Fibroblast of skin of left biceps (primary cell): ENCODE measurements at regions not wholly inside any gene's neighbourhood (a gene's known extent, or its start where the extent isn't known, plus 50 kb on each side); places are given as distances from the start of the nearest gene placed in this dataset.

Experiments
- DNase-seq, 2 experiments: peaks; one replicate each; pipeline ENCODE4 v3.0.0-alpha.2; 2013; ENCODE audit warnings: low read depth in 2 of 2

DNA sequence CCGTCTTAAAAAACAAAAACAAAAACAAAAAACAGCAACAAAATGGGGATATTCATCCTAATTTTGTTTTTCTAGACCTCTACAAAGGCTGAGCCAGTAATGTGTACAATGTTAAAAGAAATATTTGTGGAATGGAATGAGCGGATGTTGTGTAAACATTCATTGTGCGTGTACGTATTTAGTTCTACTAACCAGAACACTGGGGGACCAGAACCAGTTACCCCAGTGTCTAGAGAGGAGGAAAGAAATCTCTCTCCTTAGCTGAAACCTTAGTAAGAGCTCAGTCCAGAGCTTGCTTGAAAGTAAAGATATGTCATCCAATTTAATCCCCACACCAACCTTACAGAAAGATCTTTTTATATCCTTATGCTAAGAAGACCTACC, 106.7 kb upstream of the CPEB4 start:
- no peak for DNase-seq

DNA sequence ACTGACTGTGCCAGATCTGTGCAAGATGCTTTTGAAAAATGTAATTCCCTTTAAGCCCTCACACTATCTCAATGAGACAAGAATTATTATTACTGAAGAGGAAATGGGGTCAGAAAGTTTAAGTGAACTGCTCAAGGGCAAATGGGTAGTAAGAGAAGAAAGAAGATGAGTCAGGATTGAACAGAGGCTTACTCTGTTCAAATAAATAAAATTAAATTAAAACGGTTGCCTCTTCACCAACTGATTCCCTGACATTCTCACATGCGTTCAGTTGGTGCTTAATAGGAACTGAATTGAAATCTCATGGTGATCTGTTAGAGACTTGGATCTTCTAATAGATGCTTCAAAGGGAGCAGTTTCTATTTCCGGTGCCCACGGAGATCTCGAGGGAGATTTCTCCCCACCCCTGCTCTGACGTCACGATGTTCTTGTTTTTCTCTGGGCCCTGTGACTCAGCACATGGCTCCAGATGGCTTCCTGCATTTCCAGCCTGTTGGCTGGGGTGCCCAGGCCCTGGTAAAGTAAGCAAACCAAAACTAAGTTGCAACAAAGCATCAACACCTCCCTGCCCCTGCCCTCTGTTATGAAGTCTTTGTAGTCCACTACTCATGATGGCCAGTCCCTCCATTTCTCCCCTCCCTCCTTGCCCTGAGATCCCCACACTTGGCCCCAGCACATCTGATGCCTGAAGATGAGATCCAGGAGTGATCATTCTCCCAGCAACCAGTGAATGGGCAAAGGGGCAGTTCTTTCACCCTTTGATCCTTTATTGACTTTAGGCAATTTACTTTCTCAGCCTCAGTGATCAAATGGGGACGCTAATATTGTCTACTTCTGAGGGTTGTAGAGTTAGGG, 106.1 kb upstream of the CPEB4 start:
- peak; percentile 19 to 34 for DNase-seq

DNA sequence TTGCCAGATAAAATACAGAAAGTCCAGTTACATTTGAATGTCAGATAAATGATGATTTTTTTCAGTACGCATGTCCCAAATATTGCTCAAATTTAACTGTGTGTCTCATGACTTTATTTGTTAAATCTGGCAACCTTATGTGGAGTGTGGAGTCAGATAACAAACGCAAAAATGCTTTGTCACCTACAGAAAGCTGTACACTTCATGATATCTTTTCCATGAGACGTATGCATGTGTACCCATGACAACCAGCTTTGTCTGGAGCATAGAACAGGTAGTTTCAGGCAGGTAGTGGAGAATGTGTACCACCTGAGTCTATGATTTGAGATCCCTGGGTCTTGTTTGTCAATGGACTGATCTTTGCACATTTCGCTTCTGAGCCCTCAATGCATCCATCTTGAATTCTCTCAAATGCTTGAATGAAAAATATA, 105.5 kb upstream of the CPEB4 start:
- no peak for DNase-seq

DNA sequence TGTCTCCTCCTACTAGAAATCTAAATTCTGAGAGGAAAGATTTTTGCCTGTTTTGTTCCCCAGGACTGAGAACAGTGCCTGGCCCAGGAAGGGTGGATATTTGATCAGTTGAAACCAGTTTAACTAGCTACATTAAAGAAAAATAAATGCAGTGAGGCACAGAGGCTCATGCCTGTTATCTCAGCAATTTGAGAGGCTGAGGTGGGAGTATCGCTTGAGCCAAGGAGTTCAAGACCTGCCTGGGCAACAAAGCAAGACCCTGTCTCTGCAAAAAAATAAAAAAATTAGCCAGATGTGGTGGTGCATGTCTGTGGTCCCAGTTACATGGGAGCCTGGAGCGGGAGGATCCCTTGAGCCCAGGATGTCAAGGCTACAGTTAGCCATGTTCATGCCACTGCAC, 104.8 kb upstream of the CPEB4 start:
- no peak for DNase-seq

DNA sequence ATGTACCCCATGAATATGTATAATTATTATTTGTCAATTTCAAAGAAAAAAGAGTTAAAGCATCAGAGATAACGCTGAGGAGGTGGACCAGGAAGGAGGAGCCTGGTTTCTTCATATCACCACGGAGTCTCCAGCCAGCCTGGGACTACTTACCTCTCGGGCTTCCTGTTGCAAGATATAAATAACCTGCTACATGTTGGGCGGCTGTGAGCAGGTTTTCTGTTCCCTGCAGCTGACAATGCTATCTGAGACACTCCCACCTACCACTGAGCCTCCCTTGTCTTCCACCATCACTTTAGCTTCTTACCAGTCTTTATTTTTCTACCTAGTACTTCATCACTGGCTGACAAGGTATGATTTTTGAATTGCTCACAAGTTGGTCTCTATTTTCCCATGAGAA, 102.7 kb upstream of the CPEB4 start:
- DNase-seq = no peak

DNA sequence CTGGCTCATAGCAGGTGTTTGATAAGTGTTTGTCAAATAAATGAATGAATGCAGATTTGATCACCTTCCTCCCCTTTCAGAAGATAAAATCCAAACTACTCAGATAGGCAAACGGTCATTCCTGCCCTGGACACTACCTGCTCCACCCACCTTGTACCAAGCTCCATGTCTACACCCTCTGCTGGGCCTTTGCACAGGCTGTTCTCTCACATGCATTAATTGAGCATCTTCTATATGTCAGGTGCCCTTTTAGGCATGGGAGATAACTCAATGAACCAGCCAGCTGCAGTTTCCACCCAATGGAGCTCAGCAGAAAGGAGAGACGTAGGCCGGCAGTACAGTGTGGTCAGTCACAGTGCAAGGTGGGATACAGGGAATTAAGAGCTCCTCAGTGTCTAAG, 102.3 kb upstream of the CPEB4 start:
- DNase-seq = no peak

DNA sequence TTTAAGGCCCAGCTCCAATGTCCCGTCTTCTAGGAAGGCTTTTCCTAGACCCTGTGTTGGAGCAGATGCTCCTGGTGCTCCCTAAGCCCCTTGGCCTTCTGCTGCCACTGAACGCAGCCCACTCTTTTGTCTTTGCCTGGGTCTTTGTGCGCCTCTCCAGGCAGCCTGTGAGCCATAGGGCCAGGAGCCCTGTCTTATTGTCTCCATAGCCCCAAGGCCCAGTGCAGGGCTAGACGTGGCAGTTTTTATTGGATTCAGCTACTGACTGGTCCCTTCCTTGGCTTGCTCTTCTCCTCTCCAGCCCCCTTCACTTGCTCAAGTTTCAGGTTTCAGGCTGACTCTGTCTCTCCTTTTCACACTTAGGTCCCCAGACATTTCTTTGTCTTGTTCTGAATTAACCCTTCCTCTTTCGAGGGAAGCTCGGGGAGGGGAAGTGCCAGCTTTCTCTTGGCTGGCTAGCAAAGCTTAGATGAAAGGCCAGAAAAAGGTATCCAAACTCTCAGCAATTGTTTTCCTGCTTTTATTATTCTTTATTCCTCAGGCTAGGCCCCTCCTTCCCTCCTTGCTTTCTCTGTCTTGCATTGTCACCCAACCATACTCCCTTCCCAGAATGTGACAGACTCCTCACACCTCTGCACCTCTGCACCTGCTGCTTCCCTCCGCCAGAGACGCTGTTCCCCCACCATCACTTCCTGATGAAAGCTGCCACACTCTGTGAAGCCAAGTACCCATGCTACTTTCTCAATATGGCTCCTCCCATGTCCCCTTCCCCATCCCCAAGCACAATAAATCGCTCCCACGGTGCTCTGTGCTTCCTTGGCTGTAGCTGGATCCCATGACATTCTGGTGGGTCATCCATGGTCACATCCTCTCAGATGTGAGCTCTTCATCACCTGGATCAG, 101.6 kb upstream of the CPEB4 start:
- no peak for DNase-seq

DNA sequence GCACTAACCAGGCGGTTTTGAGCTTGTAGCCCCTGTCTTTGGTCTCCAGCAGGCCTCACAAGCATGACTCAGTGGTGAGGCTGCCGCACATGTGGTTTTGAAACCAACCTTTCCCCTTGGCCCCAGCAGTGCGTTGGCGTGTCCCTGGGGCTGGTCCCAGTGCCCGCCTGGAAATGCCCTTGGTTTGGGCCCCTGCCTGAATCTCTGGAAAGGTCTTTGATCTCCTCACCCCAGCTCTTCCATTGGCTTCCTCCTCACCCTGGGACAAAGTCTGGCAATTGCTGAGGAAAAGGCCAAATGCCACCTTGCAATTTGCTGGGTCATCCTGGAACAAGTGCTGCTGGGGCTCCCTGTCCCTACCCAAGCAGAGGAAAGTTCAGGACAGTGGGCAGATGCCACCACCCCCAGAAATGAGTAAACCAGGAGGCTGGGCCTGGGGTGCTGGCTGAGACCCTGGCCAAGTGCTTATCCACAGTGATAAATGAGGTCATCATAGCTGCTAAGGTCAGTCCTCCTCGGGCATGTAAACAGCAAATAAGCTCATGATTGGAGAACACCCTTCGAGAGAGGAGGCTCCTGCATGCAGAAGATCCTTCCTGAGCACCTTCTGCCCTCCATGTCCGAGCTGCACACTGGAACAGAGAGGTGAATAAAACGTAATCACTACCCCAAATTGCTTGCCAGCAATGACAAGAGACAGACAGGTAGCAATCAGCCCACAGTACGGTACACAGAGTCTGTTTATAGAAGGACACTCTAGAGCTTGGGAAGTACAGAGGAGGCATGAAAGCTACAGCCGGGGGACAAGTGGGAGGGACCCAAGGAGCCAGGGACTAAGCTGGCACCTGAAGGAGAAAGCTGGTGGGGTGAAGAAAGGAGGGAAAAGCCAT, 98.9 kb upstream of the CPEB4 start:
- DNase-seq = no peak

DNA sequence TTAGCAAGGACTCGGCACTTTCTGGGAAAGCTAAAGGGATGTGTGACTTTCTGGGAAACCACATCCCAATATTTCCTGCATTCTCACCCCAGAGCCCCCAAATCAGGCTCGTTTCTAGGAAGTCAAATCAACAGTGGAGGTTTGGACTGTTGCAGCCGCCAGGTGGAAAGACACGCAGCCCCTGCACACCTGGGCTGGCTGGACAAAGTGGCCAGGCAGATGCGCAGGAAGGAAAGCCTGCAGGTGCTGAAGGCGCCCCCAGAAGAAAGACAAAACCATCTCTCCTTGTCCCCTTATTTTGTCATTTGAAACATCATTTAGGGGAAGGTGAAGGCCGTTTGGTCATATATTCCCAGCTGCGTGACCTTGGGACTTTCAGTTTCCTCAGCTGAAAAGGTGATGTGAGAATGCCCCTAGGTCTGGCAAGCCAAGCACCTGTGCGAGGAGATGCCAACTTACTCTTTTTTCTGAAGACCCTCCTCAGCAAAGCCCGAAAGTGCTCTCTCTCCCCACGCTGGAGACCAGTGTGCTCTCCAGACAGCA, 97.9 kb upstream of the CPEB4 start:
- no peak for DNase-seq

DNA sequence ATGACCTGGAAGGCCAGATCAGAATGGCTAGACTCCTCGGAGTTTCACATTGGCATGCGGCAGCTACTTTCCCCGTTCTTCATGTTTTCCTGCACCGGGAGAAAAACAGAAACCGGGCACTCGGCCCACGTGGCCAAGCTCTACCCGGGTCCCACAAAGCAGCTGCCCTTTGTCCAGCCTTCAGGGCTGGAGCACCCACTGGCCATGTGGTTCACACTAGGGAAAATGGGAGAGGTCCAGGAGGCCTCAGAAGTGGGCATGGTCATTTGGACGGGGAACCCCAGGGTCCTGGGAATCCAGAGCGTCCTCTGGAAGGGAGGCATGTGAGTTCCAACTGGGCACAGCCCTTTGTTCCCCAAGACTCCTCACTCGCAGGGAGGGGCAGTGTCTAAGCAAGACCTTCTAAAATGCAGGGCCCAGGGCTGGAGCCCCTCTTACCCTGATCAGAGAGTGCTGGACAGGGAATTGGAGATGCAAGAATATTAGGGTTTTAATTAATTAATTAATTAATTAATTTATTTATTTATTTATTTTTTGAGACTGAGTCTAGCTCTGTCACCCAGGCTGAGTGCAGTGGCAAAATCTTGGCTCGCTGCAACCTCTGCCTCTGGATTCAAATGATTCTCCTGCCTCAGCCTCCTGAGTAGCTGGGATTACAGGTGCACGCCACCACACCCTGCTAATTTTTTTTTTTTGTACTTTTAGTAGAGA, 97.2 kb upstream of the CPEB4 start:
- DNase-seq = no peak

DNA sequence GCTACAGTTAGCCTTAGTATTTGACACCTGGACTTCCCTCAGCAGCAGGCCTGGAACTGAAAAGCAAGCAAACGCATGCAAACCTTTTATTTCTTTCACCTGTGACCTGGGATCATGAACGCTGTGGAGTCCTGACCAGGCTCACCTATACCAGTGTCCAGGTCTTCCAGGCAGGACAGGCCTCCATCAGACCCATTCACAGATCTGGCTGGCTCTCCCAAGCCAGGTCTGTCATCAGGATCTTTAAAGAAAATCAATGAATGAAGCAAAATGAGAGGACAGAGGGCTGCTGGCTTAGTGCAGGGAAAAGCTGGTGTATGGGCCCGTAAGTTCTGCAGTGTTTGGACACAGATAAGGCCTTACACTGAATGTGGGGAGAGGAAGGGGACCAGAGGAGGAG, 96.3 kb upstream of the CPEB4 start:
- DNase-seq = no peak

DNA sequence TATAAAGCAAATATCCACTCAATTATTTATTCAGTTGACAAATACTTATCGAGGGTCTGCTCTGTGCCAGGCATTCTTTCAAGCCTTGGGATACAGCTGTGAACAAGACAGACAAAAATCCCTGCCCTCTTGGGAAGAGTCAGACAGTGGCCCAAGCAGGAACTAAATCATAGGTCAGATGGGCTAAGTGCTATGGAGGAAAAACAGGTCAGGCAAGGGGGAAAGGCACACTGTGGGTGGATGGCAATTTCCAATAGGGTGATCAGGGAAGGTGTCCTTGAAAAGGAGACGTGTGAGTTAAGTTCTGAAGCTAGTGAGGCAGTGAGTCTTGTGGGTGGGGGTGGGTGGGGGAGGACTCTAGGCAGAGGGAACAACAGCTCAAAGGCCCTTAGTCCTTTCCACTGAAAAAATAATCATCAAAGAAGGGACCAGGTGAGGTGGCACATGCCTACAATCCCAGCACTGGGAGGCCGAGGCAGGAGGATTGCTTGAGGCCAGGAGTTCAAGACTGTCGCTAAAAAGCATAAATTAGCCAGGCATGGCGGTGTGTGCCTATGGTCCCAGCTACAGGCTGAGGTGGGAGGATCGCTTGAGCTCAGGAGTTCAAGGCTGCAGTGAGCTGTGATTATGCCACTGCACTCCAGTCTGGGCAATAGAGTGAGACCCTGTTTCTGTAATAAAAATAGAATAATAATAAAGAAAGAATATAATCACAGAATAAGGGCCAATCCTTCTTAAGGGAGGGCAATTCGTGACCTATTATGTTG, 95.2 kb upstream of the CPEB4 start:
- DNase-seq = no peak

DNA sequence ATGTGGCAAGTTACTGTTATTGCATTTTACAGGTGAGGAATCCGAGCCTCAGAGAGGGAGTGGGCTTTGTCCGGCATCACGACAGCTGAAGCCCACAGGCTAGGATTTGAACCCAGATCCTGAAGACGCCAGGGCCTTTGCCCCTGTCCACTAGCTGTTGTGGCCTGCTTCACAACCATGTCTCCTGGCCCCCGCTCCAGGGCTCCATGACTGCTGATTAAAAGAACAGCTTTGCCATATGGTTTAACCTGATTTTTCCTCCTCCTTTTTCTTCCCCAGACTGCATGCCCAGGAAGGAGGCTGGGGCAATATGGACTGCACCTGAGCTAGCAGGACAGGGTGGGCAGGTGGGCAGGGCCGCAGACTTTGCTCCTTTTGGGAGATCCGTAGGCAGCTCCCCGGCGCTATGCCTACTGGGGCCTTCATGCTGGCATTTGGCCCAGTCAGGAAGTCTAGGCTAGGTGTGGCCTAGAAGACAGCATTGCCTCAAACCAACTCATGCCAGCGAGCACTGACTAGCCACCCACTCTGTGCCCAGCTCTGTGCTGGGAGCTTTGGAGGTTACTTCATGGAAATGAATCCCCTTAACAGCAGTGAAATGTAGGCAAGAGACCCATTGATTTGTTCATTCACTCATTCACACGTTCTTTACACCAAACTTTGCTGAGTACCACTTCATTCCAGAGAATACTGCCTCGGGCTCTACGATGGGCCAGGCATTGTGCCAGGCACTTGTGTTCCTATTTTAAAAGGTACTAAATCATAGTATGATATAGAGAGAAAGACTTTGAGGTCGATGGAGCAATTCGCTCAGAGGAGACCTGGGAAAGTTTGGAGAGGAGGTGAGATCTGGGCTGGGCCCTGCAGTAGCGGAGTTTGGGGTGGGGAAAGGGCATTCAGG, 94.3 kb upstream of the CPEB4 start:
- DNase-seq = no peak

DNA sequence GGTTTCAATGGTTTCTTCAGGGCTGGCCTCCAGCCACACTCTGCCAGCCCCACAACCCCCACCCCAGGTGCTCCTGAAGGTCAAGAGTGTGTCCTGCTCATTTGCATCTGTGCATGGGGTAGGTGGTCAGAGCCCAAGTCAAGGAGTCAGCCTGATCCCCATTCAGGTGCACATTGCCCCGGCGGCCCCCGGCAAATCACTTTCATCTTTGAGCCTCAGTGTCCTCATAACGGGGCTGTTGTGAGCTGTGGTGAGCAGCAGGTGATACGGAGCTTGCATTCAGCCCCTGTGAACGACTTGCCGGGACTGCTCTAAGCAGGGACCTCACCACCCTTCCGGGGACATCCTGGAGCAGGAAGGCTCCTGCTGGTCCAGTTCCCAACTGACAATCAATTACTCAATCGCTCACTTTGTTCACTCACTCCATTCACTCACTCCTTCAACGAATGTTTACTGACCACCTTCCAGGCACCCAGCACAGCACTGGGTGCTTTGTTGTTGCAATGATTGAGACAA, 93.2 kb upstream of the CPEB4 start:
- DNase-seq = no peak

DNA sequence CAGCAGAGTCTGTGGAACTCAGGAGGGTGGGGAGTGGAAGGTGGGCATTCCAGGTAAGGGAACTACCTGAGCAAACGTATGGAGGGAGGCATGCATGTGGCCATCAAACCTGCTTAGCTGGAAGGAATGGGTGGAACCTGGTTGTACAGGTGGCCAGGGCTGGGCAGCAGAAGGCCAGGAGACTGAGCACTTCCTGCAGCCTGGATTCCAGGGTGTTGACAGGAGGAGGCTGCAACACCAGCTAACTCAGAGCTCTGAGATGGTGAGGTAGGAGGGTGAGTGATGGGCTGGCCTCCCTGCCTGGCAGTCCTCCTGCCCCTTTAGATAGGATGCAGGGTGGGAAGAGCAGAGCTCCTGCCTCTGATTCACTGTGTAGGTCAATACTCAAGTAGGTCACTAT, 92.5 kb upstream of the CPEB4 start:
- no peak for DNase-seq

DNA sequence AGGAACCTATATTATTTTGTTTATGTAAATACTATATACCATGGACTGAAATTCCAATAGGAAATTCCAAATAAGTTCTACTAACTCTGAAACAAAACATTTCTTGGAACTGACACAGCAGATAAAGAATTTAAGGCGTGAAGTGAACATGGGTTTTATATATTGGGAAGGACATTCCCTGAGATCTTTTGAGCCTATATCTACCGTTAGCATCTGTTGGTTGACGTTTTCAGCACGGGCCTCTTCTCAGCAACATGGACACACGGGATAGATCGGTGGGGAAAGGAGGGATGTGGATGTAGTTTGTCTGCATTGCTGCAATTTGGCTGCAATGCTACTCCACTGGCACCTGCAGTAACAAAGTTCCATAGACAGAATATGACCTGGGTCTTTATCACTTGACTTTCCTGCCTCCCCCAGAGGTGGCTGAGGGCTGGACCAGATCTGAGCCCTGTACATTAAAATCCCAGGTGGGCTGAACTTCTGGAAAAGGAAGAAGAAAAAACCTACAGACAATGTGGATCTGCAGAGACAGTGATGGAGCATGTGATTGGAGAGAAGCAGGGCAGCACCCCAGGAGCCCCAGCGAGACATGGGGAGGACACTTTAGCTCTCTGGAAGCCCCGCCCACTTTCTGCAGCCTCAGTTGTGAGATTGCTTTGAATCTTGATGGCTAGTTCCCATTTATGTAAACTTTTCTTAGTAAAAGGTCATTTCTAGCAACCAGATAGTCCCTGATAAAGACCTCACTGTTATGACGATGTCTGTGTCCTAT, 91.2 kb upstream of the CPEB4 start:
- no peak for DNase-seq

DNA sequence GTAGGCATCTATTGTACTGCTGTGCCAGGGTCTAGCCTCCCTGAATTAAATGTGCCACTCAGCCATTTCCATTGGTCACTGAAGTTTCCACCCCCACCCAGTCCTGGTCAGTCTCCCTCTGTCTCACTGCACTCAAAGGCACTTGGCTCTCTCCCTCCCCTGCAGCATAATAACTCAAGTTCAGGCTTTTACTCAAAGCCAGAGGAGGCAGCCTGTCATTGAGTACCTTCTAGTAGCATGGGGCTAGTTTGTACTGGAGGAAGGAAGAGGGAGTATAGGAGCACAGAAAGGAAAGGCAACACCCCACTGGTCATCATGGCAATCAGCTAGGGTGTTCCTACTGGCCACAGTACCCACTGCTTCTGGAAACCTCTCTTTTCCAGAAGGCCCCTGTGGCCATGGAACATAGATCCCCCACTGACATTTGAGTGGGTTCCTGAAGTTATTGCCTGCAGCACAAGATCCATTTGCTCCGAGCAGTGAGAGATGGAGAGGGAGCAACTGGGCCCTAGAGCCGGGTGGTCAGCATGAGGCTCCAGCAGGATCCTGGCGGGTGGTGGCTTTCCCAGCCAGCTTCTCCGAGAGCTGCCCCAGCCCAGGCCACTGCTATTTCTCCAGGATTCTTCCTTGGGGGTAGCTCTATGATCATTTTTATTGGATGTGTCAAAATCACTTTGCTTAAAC, 89.9 kb upstream of the CPEB4 start:
- DNase-seq = no peak

DNA sequence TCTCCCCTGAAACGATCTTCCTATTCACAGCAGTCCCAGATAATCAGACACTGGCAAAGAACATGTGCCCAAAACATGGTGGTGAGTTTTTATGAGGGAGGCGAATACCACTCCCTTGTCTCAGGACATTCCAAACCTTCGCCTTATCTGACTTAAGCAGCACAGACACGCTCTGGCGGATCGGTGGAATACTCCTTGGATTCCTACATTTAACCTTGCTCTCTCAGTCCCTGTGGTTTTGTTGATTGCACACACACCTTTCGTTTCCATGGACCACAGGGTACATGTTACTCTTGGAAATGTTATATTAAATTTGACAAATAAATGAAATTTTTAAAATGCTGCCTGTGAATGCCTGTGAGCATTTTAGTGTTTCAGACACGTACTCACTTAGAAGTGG, 87.8 kb upstream of the CPEB4 start:
- no peak for DNase-seq
